MCF 10A (cell line): ENCODE measurements at regions not wholly inside any gene's neighbourhood (a gene's known extent, or its start where the extent isn't known, plus 50 kb on each side); places are given as distances from the start of the nearest gene placed in this dataset.

Source experiments
- BruUV-seq: library from RNA; stranded (reverse); fragments of 400-500 nt; replicated peaks from 2 replicates; lab custom pipeline; 2021; lab: Mats Ljungman, UMichigan
- CTCF ChIA-PET: fragments of 300-600 bp; sonication (Branson Sonifier 250); formaldehyde crosslinking; extraction: SDS; loops from one replicate; lab custom pipeline; 2021; ENCODE audit warnings: antibody characterized with exemption, inconsistent platforms; lab: Yijun Ruan, JAX
- POLR2A ChIA-PET: fragments of 300-600, 350-650 bp; sonication (Branson Sonifier 250); formaldehyde crosslinking; extraction: SDS; loops from one replicate; lab custom pipeline; 2020; ENCODE audit warnings: antibody characterized with exemption, inconsistent platforms; lab: Yijun Ruan, JAX
- DNase-seq: peaks from one replicate; pipeline ENCODE4 v3.0.0-alpha.2; 2018; ENCODE audit not compliant: unreplicated experiment
- H3K27ac Mint-ChIP-seq: one replicate; pipeline ENCODE4 v1.8.0; 2022; ENCODE audit warnings: mild to moderate bottlenecking, low read depth, mixed read lengths; ENCODE audit not compliant: unreplicated experiment
- H3K27me3 Mint-ChIP-seq: one replicate; pipeline ENCODE4 v1.8.0; 2022; ENCODE audit warnings: mixed read lengths; ENCODE audit not compliant: insufficient read depth, unreplicated experiment
- H3K36me3 Mint-ChIP-seq: one replicate; pipeline ENCODE4 v1.8.0; 2022; ENCODE audit warnings: mild to moderate bottlenecking, moderate library complexity, mixed read lengths; ENCODE audit not compliant: insufficient read depth, unreplicated experiment
- H3K4me1 Mint-ChIP-seq: one replicate; pipeline ENCODE4 v1.8.0; 2022; ENCODE audit warnings: mixed read lengths; ENCODE audit not compliant: insufficient read depth, unreplicated experiment
- H3K4me3 Mint-ChIP-seq: one replicate; pipeline ENCODE4 v1.8.0; 2022; ENCODE audit warnings: mild to moderate bottlenecking, moderate library complexity, mixed read lengths; ENCODE audit not compliant: unreplicated experiment
- H3K9me3 Mint-ChIP-seq: one replicate; pipeline ENCODE4 v1.8.0; 2022; ENCODE audit warnings: mixed read lengths; ENCODE audit not compliant: unreplicated experiment
- CTCF ChIP-seq: fragments of 200-600 bp; IDR thresholded peaks from one replicate; pipeline ENCODE4 v1.8.0; 2022; ENCODE audit warnings: antibody characterized with exemption, mild to moderate bottlenecking; ENCODE audit not compliant: unreplicated experiment
- intact Hi-C: fragments of 100-400 bp; cut with micrococcal nuclease; formaldehyde crosslinking; loops from 2 replicates; pipeline ENCODE4 v1.14.1; 2022

DNA sequence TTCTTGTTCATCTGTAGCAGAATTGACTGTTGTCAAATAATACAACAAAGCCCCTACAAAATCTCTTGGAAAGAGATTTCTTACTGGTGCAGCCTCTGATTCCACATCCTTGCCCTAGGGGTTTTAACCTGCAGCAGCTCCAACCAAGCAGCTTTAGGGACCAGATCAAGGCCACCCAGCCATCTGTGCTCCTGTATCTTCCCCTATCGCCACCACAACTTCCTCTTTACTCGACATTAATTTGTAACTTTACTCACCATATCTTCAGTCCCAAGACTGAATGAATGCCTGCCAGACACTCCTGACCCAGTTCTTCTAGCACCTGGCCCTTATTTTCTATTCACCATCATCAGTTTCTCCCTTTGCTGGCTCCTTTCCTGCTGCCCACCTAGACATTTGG lies 156.6 kb upstream of the IL12A start:
- H3K4me1 Mint-ChIP-seq = peaks cover 19% of the 10 kb centered on the region
- H3K36me3 Mint-ChIP-seq = no peaks in the 10 kb centered on the region
- BruUV-seq = no TSS peak
- POLR2A ChIA-PET = interaction anchor here (0.8 to 10.1 kb wide), 3 partner anchors 8 to 42 kb away, joined by 3 to 101 read pairs (median 94); partner anchors contain the start of gene SCHIP1
- no peaks in the 10 kb centered on the region for H3K27me3 Mint-ChIP-seq
- no peaks in the 10 kb centered on the region for H3K9me3 Mint-ChIP-seq
- no peak for DNase-seq
- intact Hi-C loops = no loop called here
- no peak for TF ChIP-seq CTCF
- no peak overlapping the region for H3K4me3 Mint-ChIP-seq
- CTCF ChIA-PET = interaction anchor here (0.5 to 6.0 kb wide), 9 partner anchors 8 to 508 kb away, joined by 3 to 48 read pairs (median 4); partner anchors contain the start of gene SCHIP1
- H3K27ac Mint-ChIP-seq = no peak overlapping the region

DNA sequence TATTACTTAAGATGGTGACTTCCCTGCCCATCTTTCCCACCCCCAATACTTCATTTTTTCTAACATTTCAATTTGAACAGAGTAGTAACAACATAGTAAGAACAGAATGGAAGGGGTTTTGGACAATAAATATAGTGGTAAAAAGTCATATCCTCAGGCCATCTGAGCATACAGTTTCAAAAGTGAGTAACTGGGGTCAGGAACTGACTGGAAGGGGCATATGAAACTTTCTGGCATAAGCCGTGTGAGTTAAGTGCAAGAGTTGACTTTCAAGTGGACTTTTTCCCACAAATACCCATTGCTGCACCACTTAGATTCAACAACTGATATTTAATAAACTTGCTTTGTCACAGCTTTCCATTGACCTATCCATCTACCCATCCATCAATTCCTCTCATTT lies 153.5 kb upstream of the IL12A start:
- Mint-ChIP-seq H3K4me3 (no peak overlapping the region), H3K27ac (no peak overlapping the region), H3K4me1 (peaks cover 14% of the 10 kb centered on the region), H3K36me3 (no peaks in the 10 kb centered on the region), H3K27me3 (no peaks in the 10 kb centered on the region), H3K9me3 (no peaks in the 10 kb centered on the region)
- ChIA-PET CTCF (interaction anchor here (0.7 to 4.4 kb wide), 4 partner anchors 28 to 171 kb away, joined by 3 to 26 read pairs (median 5); no protein-coding TSS in a partner anchor), POLR2A (interaction anchor here (0.7 to 13.6 kb wide), 2 partner anchors 17 to 550 kb away, joined by 3 to 181 read pairs; no protein-coding TSS in a partner anchor)
- DNase-seq = no peak
- intact Hi-C loops = no loop called here
- no peak for TF ChIP-seq CTCF
- BruUV-seq = no TSS peak

GRCh38 chr3:159837725-159838124 lies 150.9 kb upstream of the IL12A start:
- BruUV-seq = no TSS peak
- ChIA-PET CTCF (interaction anchor here (0.9 to 7.2 kb wide), 5 partner anchors 9 to 168 kb away, joined by 3 to 49 read pairs (median 18); partner anchors contain the start of gene IL12A), POLR2A (interaction anchor here (1.0 to 13.6 kb wide), 5 partner anchors 7 to 105 kb away, joined by 3 to 181 read pairs (median 37); no protein-coding TSS in a partner anchor)
- no peaks in the 10 kb centered on the region for H3K9me3 Mint-ChIP-seq
- peak overlapping the region; percentile 12 for H3K4me3 Mint-ChIP-seq
- intact Hi-C loops = no loop called here
- no peaks in the 10 kb centered on the region for H3K27me3 Mint-ChIP-seq
- peak overlapping the region; percentile 42 for H3K27ac Mint-ChIP-seq
- no peak for TF ChIP-seq CTCF
- H3K36me3 Mint-ChIP-seq = no peaks in the 10 kb centered on the region
- peaks cover 14% of the 10 kb centered on the region for H3K4me1 Mint-ChIP-seq
- no peak for DNase-seq

GRCh38 chr3:159838938-159839337 lies 149.7 kb upstream of the IL12A start:
- no TSS peak for BruUV-seq
- intact Hi-C loops = no loop called here
- peaks cover 16% of the 10 kb centered on the region for H3K4me1 Mint-ChIP-seq
- H3K27ac Mint-ChIP-seq = no peak overlapping the region
- POLR2A ChIA-PET = interaction anchor here (0.6 to 13.6 kb wide), 8 partner anchors 8 to 1479 kb away, joined by 3 to 181 read pairs (median 16); no protein-coding TSS in a partner anchor
- H3K27me3 Mint-ChIP-seq = no peaks in the 10 kb centered on the region
- H3K36me3 Mint-ChIP-seq = no peaks in the 10 kb centered on the region
- DNase-seq = no peak
- CTCF ChIA-PET = interaction anchor here (0.6 to 7.2 kb wide), 17 partner anchors 10 to 1964 kb away, joined by 3 to 49 read pairs (median 4); no protein-coding TSS in a partner anchor
- TF ChIP-seq CTCF = no peak
- H3K9me3 Mint-ChIP-seq = no peaks in the 10 kb centered on the region
- H3K4me3 Mint-ChIP-seq = no peak overlapping the region
